B cell (primary cell): ENCODE measurements at regions not wholly inside any gene's neighbourhood (a gene's known extent, or its start where the extent isn't known, plus 50 kb on each side); places are given as distances from the start of the nearest gene placed in this dataset.

Experiments
- ATAC-seq: fragments of 200-7000 bp; cut with Tn5 transposase; one replicate; pipeline ENCODE4 v1.10.0; 2021; ENCODE audit warnings: low read depth, mild to moderate bottlenecking, moderate number of reproducible peaks, moderate library complexity
- CTCF ChIA-PET: fragments of 350-600 bp; sonication (Branson Sonifier 250); formaldehyde crosslinking; loops from one replicate; lab custom pipeline; 2021; ENCODE audit warnings: antibody characterized with exemption, inconsistent platforms; lab: Charles Lee
- POLR2A ChIA-PET: fragments of 350-600 bp; sonication (Branson Sonifier 250); formaldehyde crosslinking; loops from one replicate; lab custom pipeline; 2021; ENCODE audit warnings: antibody characterized with exemption; lab: Charles Lee
- DNase-seq: peaks from one replicate; pipeline ENCODE4 v3.0.0; 2013
- H2AFZ ChIP-seq: 2 replicates; pipeline ENCODE4 v1.6.1; 2012; ENCODE audit warnings: mild to moderate bottlenecking, low read depth, low read length; ENCODE audit not compliant: insufficient read depth, poor library complexity, severe bottlenecking
- H3K27ac ChIP-seq, 2 donors: 1 replicate in 1 of 2; 2 replicates in 1 of 2; pipeline ENCODE4 v1.5.1; 2012 to 2013; ENCODE audit warnings: low read length in 2 of 2, mild to moderate bottlenecking in 2 of 2, moderate library complexity in 1 of 2
- H3K27me3 ChIP-seq, 4 experiments: fragments of 200-600 bp in 1 of 4; sonication (generic) in 1 of 4; replicated peaks in 1 of 4; 1 replicate in 2 of 4; 2 replicates in 2 of 4; pipeline versions ENCODE4 v1.6.1 to v1.7.0; 2013 to 2016; ENCODE audit warnings: low read length in 3 of 4, mild to moderate bottlenecking in 2 of 4, mixed read lengths in 1 of 4, moderate library complexity in 1 of 4; ENCODE audit not compliant: insufficient read depth in 4 of 4, control insufficient read depth in 3 of 4; ENCODE audit errors: control extremely low read depth in 1 of 4
- H3K36me3 ChIP-seq, 2 experiments: replicated peaks in 1 of 2; 1 replicate in 1 of 2; 2 replicates in 1 of 2; pipeline versions ENCODE4 v1.6.1 to v1.7.1; 2013; ENCODE audit warnings: low read length in 1 of 2; ENCODE audit not compliant: insufficient read depth in 2 of 2, control insufficient read depth in 1 of 2; ENCODE audit errors: control extremely low read depth in 1 of 2, extremely low read depth in 1 of 2
- H3K4me1 ChIP-seq, 2 donors: fragments of 200-600 bp in 1 of 2; sonication (generic) in 1 of 2; 1 replicate in 1 of 2; 2 replicates in 1 of 2; pipeline versions ENCODE4 v1.5.1 to v1.6.1; 2013 to 2017; ENCODE audit warnings: low read length in 2 of 2; ENCODE audit not compliant: control insufficient read depth in 2 of 2, insufficient read depth in 2 of 2
- H3K4me2 ChIP-seq: replicated peaks from 2 replicates; pipeline ENCODE3; 2012; ENCODE audit warnings: mild to moderate bottlenecking, low read depth, low read length; ENCODE audit not compliant: poor library complexity, severe bottlenecking
- H3K4me3 ChIP-seq, 5 experiments: fragments of 200-600 bp in 1 of 5; sonication (generic) in 1 of 5; 1 replicate in 3 of 5; 2 replicates in 2 of 5; pipeline versions ENCODE4 v1.5.1 to v1.7.0; 2011 to 2016; ENCODE audit warnings: low read length in 4 of 5, mild to moderate bottlenecking in 4 of 5, low read depth in 2 of 5, control low read depth in 1 of 5, moderate library complexity in 1 of 5; ENCODE audit not compliant: insufficient read depth in 1 of 5; ENCODE audit errors: control extremely low read depth in 1 of 5, extremely low read depth in 1 of 5
- H3K79me2 ChIP-seq: fragments of 200-600 bp; sonication (generic); one replicate; pipeline ENCODE4 v1.6.0; 2016; ENCODE audit warnings: low read length; ENCODE audit not compliant: control insufficient read depth, insufficient read depth
- H3K9ac ChIP-seq: fragments of 200-600 bp; sonication (generic); 2 replicates; pipeline ENCODE4 v1.6.1; 2017; ENCODE audit warnings: mild to moderate bottlenecking, low read length, moderate library complexity
- H3K9me3 ChIP-seq, 3 donors: one replicate each; pipeline versions ENCODE4 v1.6.1 to v1.7.1; 2013; ENCODE audit warnings: low read length in 2 of 3; ENCODE audit not compliant: control insufficient read depth in 2 of 3, insufficient read depth in 1 of 3; ENCODE audit errors: control extremely low read depth in 1 of 3
- H4K20me1 ChIP-seq: 2 replicates; pipeline ENCODE4 v1.6.0; 2012; ENCODE audit warnings: mild to moderate bottlenecking, low read length; ENCODE audit not compliant: insufficient read depth, control insufficient read depth, poor library complexity, severe bottlenecking
- H3K27ac Mint-ChIP-seq: one replicate; pipeline ENCODE4 v1.8.0; 2021; ENCODE audit warnings: mixed read lengths
- H3K27me3 Mint-ChIP-seq: one replicate; pipeline ENCODE4 v1.8.0; 2021; ENCODE audit warnings: mixed read lengths
- H3K4me1 Mint-ChIP-seq: one replicate; pipeline ENCODE4 v1.8.0; 2021; ENCODE audit warnings: mixed read lengths
- H3K4me3 Mint-ChIP-seq: one replicate; pipeline ENCODE4 v1.8.0; 2021; ENCODE audit warnings: mixed read lengths
- H3K9me3 Mint-ChIP-seq: one replicate; pipeline ENCODE4 v1.8.0; 2022; ENCODE audit warnings: mixed read lengths; ENCODE audit not compliant: insufficient read depth
- CTCF ChIP-seq: fragments of 200-600 bp; IDR thresholded peaks from one replicate; pipeline ENCODE4 v1.8.0; 2022; ENCODE audit warnings: antibody characterized with exemption, mild to moderate bottlenecking
- EZH2 ChIP-seq: IDR thresholded peaks from 2 replicates; pipeline ENCODE4 v1.6.1; 2012; ENCODE audit warnings: borderline replicate concordance, low read depth, mild to moderate bottlenecking, moderate library complexity, low read length; ENCODE audit not compliant: insufficient read depth, poor library complexity, severe bottlenecking
- WGBS: methylation state at CpG from one replicate; pipeline ENCODE4 v1.1.5; 2013; ENCODE audit warnings: missing lambda C conversion rate; ENCODE audit not compliant: insufficient coverage; 5-methylcytosine and 5-hydroxymethylcytosine counted together
- intact Hi-C: fragments of 100-400 bp; cut with micrococcal nuclease; formaldehyde crosslinking; loops from one replicate; pipeline ENCODE4 v1.10.0; 2022

GRCh38 chr17:16882243-16882925 lies 89.5 kb downstream of the TNFRSF13B start:
- Mint-ChIP-seq H3K4me1 (no peaks in the 10 kb centered on the region), H3K27ac (no peak overlapping the region), H3K9me3 (no peaks in the 10 kb centered on the region), H3K27me3 (peaks cover 4% of the 10 kb centered on the region), H3K4me3 (no peak overlapping the region)
- Histone ChIP-seq H3K27ac (no peak overlapping the region), H3K4me2 (no peak overlapping the region), H3K4me3 (no peak overlapping the region), H3K4me1 (no peaks in the 10 kb centered on the region), H2AFZ (no peak overlapping the region), H3K9ac (no peak overlapping the region), H3K27me3 (peaks cover 0 to 6% (median 0%) of the 10 kb centered on the region in 4 experiments), H4K20me1 (no peaks in the 10 kb centered on the region), H3K9me3 (peaks cover 0 to 9% (median 0%) of the 10 kb centered on the region in 3 donors), H3K79me2 (no peaks in the 10 kb centered on the region), H3K36me3 (no peaks in the 10 kb centered on the region)
- ATAC-seq = no peak
- WGBS = 91% methylated on average over 5 of the region's 11 CpGs
- DNase-seq = no peak
- POLR2A ChIA-PET = no interaction called here
- intact Hi-C loops = no loop called here
- TF ChIP-seq CTCF = no peak
- TF ChIP-seq EZH2 = no peak
- CTCF ChIA-PET = no interaction called here

- intact Hi-C loops = no loop called here
- H3K4me1 ChIP-seq = no peaks in the 10 kb centered on the region
- ChIA-PET POLR2A (no interaction called here), CTCF (no interaction called here)
- H3K27ac ChIP-seq = no peak overlapping the region
- H3K9ac ChIP-seq = no peak overlapping the region
- no peak for ATAC-seq
- H3K9me3 Mint-ChIP-seq = no peaks in the 10 kb centered on the region
- H3K9me3 ChIP-seq = peaks cover 0 to 10% (median 0%) of the 10 kb centered on the region in 3 donors
- no peak overlapping the region for H3K4me2 ChIP-seq
- WGBS = 83% methylated on average over 7 of the region's 9 CpGs
- no peak overlapping the region for H3K4me3 Mint-ChIP-seq
- no peaks in the 10 kb centered on the region for H3K4me1 Mint-ChIP-seq
- H3K79me2 ChIP-seq = no peaks in the 10 kb centered on the region
- no peak overlapping the region for H2AFZ ChIP-seq
- no peaks in the 10 kb centered on the region for H4K20me1 ChIP-seq
- TF ChIP-seq EZH2 (no peak), CTCF (no peak)
- no peaks in the 10 kb centered on the region for H3K36me3 ChIP-seq
- H3K27ac Mint-ChIP-seq = no peak overlapping the region
- no peak for DNase-seq
- H3K27me3 ChIP-seq = peaks cover 0 to 6% (median 0%) of the 10 kb centered on the region in 4 experiments
- H3K4me3 ChIP-seq = no peak overlapping the region
- peaks cover 4% of the 10 kb centered on the region for H3K27me3 Mint-ChIP-seq
These were observed 90.5 kb downstream of the TNFRSF13B start for GRCh38 chr17:16881239-16881924.
